HL-60 (cell line): ENCODE measurements at regions not wholly inside any gene's neighbourhood (a gene's known extent, or its start where the extent isn't known, plus 50 kb on each side); places are given as distances from the start of the nearest gene placed in this dataset.

Experiments
- DNase-seq, 2 experiments: peaks; one replicate each; pipeline ENCODE4 v3.0.0-alpha.2; 2010 to 2020; ENCODE audit warnings: low read depth in 1 of 2, low spot score in 1 of 2
- H3K27ac ChIP-seq: fragments of 250-450 bp; sonication (Bioruptor Pico); replicated peaks from 2 replicates; pipeline ENCODE4 v1.5.1; 2020; ENCODE audit warnings: mild to moderate bottlenecking, moderate library complexity
- H3K27me3 ChIP-seq: fragments of 250-450 bp; sonication (Bioruptor Pico); 2 replicates; pipeline ENCODE4 v1.5.1; 2021; ENCODE audit warnings: mild to moderate bottlenecking, moderate library complexity; ENCODE audit not compliant: insufficient read depth, poor library complexity, severe bottlenecking
- H3K4me3 ChIP-seq: replicated peaks from 2 replicates; pipeline ENCODE4 v1.5.1; 2011; ENCODE audit warnings: mild to moderate bottlenecking, control low read depth, low read length; ENCODE audit not compliant: insufficient read depth
- GABPA ChIP-seq: IDR thresholded peaks from 2 replicates; pipeline ENCODE4 v1.6.1; 2012; ENCODE audit warnings: low read depth
- POLR2AphosphoS5 ChIP-seq: IDR thresholded peaks from 2 replicates; pipeline ENCODE4 v1.6.1; 2012; ENCODE audit warnings: low read depth
- SPI1 ChIP-seq: IDR thresholded peaks from 2 replicates; pipeline ENCODE4 v1.6.1; 2012; ENCODE audit warnings: low read depth, mild to moderate bottlenecking, borderline replicate concordance
- TF ChIP-seq, protein P1 (sequence below): IDR thresholded peaks from one replicate; pipeline ENCODE4 v1.5.1; 2011; ENCODE audit warnings: low read length, control low read depth, inconsistent platforms; ENCODE audit not compliant: insufficient read depth
- TF ChIP-seq, protein P2 (sequence below): IDR thresholded peaks from 2 replicates; pipeline ENCODE4 v1.6.1; 2012; ENCODE audit warnings: low read depth; ENCODE audit not compliant: insufficient replicate concordance

DNA sequence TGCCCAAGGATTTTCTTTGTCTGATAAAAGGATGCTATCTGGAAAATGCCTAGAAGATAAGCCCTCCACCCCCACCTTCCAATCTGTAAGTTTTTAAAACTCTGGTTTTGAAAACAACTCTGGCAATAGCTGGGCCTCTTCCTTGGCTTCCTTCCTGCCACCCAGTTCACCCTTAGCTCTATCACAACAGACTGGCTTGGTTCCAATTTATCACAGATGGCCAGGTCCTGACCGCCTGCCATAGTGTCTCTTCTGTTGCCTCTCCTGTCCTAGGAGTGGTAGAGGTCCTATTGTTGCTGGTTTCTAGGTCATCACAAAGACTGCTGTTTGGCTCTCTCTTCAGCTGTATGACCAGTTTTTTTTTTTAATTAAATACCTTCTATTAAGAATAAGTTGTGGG is 1727.9 kb upstream of the SLC39A10 start:
- no peak for DNase-seq
- Histone ChIP-seq H3K27ac (no peak overlapping the region), H3K27me3 (no peaks in the 10 kb centered on the region), H3K4me3 (no peak overlapping the region)
- no peak for TF ChIP-seq GABPA

DNA sequence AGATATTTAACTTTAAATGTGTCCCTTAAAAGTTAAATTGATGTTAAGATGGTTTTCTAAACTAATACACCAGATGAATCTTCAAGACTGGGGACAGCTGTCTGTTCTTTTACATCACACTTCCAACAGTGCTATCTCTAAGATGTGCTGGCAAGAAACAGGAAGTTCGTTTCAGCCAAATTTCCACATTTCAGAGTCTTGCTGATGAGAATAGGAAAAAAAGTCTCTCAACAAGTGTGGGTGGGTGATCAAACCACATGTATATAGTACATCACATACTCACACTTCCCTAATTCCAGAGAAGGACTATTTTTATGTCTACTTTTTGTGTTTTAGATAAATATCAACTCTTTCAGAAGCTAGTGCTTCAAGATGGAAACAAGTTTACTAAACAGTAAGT is 1712.8 kb upstream of the TMEFF2 start:
- TF ChIP-seq, protein P1, sequence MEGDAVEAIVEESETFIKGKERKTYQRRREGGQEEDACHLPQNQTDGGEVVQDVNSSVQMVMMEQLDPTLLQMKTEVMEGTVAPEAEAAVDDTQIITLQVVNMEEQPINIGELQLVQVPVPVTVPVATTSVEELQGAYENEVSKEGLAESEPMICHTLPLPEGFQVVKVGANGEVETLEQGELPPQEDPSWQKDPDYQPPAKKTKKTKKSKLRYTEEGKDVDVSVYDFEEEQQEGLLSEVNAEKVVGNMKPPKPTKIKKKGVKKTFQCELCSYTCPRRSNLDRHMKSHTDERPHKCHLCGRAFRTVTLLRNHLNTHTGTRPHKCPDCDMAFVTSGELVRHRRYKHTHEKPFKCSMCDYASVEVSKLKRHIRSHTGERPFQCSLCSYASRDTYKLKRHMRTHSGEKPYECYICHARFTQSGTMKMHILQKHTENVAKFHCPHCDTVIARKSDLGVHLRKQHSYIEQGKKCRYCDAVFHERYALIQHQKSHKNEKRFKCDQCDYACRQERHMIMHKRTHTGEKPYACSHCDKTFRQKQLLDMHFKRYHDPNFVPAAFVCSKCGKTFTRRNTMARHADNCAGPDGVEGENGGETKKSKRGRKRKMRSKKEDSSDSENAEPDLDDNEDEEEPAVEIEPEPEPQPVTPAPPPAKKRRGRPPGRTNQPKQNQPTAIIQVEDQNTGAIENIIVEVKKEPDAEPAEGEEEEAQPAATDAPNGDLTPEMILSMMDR, result no peak
- peak; percentile 74; the same call in 1 of the 2 replicates for TF ChIP-seq SPI1
- Histone ChIP-seq H3K27ac (no peak overlapping the region), H3K27me3 (no peaks in the 10 kb centered on the region), H3K4me3 (no peak overlapping the region)
- DNase-seq, result peak in 1 of 2 experiments; percentile 8

DNA sequence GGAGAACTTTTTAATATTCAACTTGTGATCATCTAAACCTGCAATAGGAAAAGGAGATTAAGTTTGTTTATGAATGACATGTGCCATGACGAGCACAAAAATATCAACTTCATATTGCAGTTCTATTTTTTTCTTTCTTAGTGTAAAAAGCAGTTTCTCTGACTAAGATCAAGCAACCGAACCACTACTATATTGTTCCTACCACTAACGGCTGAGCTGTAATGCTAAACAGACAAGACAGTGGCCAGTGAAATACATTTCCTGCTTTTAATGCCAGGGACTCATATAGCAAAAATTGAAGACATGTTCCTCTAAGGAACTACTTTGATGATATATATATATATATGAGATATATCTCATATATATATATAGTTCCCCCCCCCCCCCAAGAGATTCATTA is 1705.6 kb upstream of the TMEFF2 start:
- no peak for DNase-seq

DNA sequence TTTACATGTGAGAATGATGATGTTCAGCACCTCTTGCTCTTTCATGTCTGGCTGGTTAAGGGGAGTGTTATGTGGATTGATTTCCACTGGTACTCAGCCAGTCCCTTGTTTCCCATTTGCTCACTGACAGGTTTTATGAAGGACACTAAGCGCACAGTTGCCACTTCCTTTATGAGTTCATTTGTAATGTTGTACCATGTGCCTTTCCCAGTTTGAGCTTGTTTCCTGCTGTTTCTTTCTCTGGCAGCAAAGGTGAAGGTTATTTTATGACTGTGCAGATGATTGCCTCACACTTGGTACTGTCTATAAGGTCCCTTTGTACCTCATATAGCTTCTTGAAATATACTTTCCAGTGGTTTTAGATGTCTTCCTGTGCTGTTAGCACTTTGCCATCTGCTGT is 1700.5 kb upstream of the TMEFF2 start:
- Histone ChIP-seq H3K4me3 (no peak overlapping the region), H3K27me3 (no peaks in the 10 kb centered on the region), H3K27ac (no peak overlapping the region)
- TF ChIP-seq, protein P2, sequence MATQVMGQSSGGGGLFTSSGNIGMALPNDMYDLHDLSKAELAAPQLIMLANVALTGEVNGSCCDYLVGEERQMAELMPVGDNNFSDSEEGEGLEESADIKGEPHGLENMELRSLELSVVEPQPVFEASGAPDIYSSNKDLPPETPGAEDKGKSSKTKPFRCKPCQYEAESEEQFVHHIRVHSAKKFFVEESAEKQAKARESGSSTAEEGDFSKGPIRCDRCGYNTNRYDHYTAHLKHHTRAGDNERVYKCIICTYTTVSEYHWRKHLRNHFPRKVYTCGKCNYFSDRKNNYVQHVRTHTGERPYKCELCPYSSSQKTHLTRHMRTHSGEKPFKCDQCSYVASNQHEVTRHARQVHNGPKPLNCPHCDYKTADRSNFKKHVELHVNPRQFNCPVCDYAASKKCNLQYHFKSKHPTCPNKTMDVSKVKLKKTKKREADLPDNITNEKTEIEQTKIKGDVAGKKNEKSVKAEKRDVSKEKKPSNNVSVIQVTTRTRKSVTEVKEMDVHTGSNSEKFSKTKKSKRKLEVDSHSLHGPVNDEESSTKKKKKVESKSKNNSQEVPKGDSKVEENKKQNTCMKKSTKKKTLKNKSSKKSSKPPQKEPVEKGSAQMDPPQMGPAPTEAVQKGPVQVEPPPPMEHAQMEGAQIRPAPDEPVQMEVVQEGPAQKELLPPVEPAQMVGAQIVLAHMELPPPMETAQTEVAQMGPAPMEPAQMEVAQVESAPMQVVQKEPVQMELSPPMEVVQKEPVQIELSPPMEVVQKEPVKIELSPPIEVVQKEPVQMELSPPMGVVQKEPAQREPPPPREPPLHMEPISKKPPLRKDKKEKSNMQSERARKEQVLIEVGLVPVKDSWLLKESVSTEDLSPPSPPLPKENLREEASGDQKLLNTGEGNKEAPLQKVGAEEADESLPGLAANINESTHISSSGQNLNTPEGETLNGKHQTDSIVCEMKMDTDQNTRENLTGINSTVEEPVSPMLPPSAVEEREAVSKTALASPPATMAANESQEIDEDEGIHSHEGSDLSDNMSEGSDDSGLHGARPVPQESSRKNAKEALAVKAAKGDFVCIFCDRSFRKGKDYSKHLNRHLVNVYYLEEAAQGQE, result no peak
- TF ChIP-seq, protein P1, result no peak
- TF ChIP-seq SPI1 (no peak), POLR2AphosphoS5 (no peak), GABPA (no peak)
- no peak for DNase-seq

More for the DNA sequence above, 1705.6 kb upstream of the TMEFF2 start:
- no peak overlapping the region for H3K27ac ChIP-seq
- TF ChIP-seq, protein P2, result no peak
- TF ChIP-seq POLR2AphosphoS5 (no peak), GABPA (no peak), SPI1 (no peak)
- TF ChIP-seq, protein P1, result no peak
- H3K27me3 ChIP-seq, result no peaks in the 10 kb centered on the region
- no peak overlapping the region for H3K4me3 ChIP-seq
